AG08396 (cell line): ENCODE measurements at regions not wholly inside any gene's neighbourhood (a gene's known extent, or its start where the extent isn't known, plus 50 kb on each side); places are given as distances from the start of the nearest gene placed in this dataset.
"Not testable (repeated sequence)": the region's sequence is repeated elsewhere in the genome, so short reads cannot be mapped to it uniquely, and the experiment has no call there.

Source experiments
- DNase-seq: peaks from one replicate; pipeline ENCODE4 v3.0.0; 2012; ENCODE audit warnings: low spot score, mixed read lengths

DNA sequence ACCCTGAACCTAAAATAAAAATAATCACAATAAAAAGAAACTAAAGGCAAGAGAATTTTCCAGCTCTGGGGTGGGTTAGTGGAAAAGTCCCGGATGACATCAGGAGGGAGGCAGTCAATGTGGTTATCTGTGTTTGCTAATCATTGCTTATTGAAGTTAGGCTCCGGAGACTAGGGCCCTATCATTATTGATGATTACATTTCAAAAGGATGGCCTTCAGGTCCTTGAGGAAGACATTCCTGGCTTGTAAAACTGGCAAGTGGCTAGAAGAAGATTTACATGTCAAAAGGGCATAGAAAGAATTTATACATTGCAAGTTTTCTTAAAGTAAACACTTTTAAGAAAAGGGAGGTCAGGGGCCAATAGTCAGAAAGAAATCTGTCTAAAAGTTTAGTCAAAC is 123.4 kb downstream of the POSTN start:
- DNase-seq, result no peak

GRCh38 chr13:37473035-37473434 is 125.5 kb downstream of the POSTN start:
- no peak for DNase-seq

DNA sequence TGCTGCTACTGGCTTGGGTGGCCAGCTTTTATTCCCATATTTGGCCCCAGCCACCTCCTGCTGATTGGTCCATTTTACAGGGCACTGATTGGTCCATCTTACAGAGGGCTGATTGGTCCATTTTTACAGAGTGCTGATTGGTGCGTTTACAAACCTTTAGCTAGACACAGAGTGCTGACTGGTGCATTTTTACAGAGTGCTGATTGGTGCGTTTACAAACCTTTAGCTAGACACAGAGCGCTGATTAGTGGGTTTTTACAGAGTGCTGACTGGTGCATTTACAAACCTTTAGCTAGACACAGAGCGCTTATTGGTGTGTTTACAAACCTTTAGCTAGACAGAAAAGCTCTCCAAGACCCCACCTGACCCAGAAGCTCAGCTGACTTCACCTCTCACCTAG is 126.3 kb downstream of the POSTN start:
- DNase-seq, result not testable (repeated sequence)

DNA sequence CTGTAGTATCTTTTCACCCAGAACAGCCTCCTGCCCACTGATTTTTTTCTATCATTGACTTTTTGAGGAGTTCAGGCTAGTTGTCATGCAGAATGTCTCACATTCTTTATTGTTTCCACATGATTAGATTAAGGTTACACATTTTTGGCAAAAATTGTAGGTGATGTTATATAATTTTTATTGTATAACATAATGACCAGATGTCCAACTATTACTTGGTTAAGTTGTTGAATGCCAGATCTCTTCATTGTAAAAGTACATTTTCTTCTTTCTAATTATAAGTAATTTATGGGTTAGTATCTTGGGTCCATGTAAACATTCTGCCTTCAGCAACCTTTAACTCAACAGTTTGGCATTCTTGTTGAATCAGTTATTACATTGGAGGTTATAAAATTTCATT is 138.4 kb downstream of the POSTN start:
- DNase-seq, result no peak

DNA sequence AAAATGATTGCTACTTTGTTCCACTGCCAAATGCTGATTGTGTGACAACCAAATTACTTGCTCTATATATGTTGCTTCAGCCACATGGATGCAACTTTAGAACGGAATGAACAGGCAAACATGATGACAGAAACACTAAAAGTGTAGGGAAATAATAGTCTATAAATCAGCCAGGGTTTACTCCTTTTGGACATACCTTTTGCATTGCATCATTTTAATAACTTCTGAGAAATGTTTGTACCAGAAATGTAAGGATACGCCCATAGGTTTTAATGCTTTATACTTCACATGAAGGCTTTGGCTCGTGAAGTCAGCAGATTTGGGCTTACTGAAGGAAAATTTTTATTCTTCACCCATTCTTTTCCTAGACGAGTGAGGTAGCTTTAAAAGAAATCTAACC is 141.0 kb downstream of the POSTN start:
- no peak for DNase-seq

GRCh38 chr13:37456506-37456905 is 142.1 kb downstream of the POSTN start:
- DNase-seq, result no peak

GRCh38 chr13:37456041-37456440 is 142.5 kb downstream of the POSTN start:
- no peak for DNase-seq

DNA sequence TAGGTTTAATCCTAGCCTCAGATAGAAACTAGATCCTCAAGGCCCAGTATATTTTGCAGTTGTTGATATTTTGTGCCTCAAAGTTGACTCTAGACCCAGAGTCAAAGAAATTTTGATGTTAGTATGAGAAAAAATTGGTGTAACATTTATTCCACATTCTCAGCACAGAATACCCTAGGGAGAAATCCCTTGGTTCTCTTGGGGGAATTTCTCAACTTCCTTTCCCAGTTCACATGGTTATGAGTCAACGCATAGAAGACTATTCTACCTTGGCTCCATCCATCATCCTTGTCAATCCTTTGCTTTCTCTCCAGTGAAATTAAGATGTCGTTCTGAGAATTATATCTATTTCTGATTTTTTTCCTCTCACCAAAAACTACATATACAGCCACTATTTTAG is 145.3 kb downstream of the POSTN start:
- DNase-seq, result no peak

DNA sequence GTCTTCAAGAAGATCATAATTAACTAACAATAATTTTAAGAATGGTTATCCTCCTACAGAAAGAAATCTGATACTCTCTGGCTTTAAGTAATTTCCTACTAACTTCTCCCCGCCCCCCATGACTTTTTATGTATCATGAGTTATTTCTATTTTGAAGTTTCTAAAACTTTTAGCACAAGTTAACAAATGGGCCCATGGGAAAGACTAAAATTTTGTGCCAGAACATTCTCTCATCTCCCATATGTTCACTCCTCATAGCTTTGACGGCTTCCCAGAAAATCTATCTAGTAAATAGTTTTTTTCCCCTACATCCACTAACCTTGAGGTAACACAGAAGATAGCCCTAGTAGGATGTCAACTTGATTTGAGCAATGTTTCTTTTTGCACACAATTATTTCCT is 148.3 kb downstream of the POSTN start:
- no peak for DNase-seq

DNA sequence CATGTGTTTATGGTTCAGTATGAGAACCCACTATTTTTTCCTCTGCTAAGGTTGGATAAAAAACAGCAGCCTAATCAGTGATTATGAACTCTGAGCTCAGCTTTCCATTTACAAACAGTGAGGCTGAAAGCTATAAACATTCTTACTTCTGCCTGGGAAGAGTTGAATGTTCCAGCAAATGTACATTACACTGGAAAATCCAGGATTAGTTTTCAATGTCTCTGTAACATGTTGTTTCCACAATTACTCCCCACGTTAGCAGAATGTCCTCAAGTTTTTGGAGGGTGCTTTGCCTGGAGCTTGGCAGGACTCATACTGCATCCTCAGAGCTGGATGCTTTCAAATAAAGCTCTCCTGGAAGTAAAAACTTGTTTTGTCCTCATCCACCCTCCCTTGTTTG is 150.4 kb downstream of the POSTN start:
- DNase-seq, result no peak

DNA sequence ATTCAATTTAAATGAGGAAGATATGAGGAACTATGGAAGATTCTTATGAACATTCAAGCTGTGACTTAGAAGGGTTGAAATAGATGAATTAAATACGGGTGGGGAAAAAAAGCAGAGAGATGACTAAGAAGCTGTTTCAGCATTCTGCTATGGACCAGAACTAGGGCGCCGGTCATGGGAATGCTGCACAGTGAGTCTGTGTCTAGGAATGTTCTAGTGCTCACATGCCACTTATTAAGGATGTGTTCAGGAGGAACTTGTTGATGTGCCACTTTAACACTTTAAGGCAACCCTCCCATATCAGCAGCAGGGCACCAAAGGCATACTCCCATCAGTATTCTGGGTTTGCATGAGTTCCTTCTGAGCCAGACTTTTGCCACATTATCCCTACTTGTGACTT is 152.1 kb downstream of the POSTN start:
- peak; percentile 65 for DNase-seq

- DNase-seq, result peak; percentile 6
Observed at GRCh38 chr13:37443538-37443937, 155.0 kb downstream of the POSTN start.

- no peak for DNase-seq
Observed at GRCh38 chr13:37442996-37443395, 155.6 kb downstream of the POSTN start.

GRCh38 chr13:37435881-37436280 is 162.7 kb downstream of the POSTN start:
- no peak for DNase-seq

GRCh38 chr13:37433086-37433485 is 165.5 kb downstream of the POSTN start:
- DNase-seq, result no peak

DNA sequence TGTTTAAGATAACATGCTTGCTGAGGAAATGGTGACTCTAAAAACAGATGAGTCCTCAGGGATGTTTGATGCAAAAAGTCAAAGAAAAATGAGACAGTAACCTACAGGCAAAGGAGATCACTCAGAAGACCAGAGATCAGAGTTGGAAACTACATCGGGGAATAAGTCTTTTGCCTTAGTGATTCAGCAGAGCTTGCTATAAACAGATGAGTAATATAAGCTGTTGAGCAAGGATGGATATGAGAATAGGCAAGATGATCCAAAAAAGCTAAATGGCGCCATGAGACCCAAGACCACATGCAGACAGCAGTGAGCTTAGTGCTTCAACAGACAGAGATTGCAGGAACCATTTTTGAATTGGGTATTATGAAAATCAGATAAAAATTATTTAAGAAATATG is 168.6 kb downstream of the POSTN start:
- peak; percentile 47 for DNase-seq

- DNase-seq, result no peak
Observed at GRCh38 chr13:37427843-37428494, 170.6 kb downstream of the POSTN start.

GRCh38 chr13:37418490-37418889 is 180.1 kb downstream of the POSTN start:
- no peak for DNase-seq

- no peak for DNase-seq
Observed at GRCh38 chr13:37417060-37417441, 181.5 kb downstream of the POSTN start.

- DNase-seq, result no peak
Observed at GRCh38 chr13:37416291-37417059, 182.1 kb downstream of the POSTN start.

DNA sequence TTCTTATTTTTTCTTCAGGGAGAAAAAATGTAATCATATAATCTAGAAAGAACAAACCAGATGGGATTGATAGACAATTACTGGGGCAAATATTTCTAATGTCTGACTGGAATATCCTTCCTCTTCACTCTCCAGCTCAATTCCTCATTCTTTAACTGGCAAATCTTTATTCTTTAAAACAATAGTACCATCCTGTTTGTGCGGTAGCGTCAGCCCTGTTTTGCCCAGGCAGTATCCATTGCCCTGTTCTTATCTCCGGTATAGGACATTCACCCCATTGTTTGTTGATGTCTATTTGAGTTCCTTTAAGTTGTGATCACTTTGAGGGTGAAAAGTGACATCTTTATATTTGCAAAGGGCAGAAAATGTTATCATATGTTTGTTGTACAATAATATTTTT is 185.4 kb downstream of the POSTN start:
- no peak for DNase-seq

DNA sequence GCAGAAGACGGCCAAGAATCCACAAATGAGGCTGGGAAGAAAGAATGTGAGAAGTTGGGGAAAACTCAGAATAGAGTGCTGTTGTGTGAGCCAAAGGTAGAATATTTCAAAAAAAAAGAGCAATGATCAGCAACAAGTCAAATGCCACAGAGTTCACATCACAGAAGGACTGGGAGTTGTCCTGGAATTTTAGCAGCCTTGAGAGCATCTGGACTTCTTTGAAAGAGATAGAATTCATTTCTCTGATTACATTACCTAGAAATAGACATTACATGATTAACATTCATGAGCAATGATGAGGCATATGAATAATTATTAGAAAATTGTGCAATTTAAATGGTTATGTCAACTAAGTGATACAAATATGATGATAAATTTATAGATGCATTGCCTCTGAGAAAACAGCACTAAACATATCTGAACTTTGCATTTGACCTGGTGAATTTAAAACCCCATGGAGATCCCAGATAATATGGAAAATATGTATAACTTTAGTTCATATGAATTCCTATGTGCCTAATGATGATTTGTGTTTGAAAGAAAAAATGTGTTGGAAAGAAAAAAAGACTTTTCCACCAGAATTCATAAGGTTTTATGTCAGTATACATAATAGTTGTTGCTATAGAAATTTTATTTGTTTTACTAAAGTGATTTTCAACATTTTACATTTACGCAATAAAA is 186.2 kb downstream of the POSTN start:
- peak; percentile 12 for DNase-seq

DNA sequence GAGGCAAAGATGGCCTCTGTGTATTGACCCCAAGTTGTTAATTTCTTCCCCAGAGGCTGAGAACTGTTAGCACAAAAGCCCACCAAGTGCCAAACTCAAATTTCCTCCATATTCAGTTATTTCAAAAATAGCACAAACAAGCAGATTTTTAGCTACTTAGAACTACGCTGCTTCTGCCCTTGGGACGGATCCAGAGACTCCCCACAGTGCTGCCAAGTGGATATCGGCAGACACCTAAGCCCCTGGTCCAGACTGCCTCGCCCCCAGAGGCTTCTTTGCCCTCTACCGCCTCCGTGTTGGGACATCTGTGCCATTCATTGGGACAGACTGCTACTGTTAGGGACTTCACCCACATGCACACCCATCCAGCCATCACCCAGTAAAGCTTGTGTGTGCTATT is 188.3 kb downstream of the POSTN start:
- no peak for DNase-seq
